Mesothelial cell of epicardium (in vitro differentiated cells): ENCODE measurements at regions not wholly inside any gene's neighbourhood (a gene's known extent, or its start where the extent isn't known, plus 50 kb on each side); places are given as distances from the start of the nearest gene placed in this dataset.

Experiments
- DNase-seq, 2 experiments: peaks; one replicate each; pipeline ENCODE4 v3.0.0; 2021; ENCODE audit warnings: low spot score in 2 of 2; ENCODE audit not compliant: unreplicated experiment in 2 of 2
- H3K27ac Mint-ChIP-seq: 2 replicates; pipeline ENCODE4 v1.8.0; 2021; ENCODE audit warnings: mixed read lengths
- H3K27me3 Mint-ChIP-seq: 2 replicates; pipeline ENCODE4 v1.8.0; 2021; ENCODE audit warnings: low read depth, mixed read lengths
- H3K36me3 Mint-ChIP-seq: 2 replicates; pipeline ENCODE4 v1.8.0; 2021; ENCODE audit warnings: mixed read lengths
- H3K4me1 Mint-ChIP-seq: 2 replicates; pipeline ENCODE4 v1.8.0; 2021; ENCODE audit warnings: mixed read lengths
- H3K4me3 Mint-ChIP-seq: 2 replicates; pipeline ENCODE4 v1.8.0; 2021; ENCODE audit warnings: mild to moderate bottlenecking, moderate library complexity, mixed read lengths
- H3K9me3 Mint-ChIP-seq: 2 replicates; pipeline ENCODE4 v1.8.0; 2021; ENCODE audit warnings: mixed read lengths
- TF ChIP-seq, protein P1 (sequence below): fragments of 200-600 bp; sonication (generic); IDR thresholded peaks from one replicate; pipeline ENCODE4 v1.5.0; 2021; ENCODE audit warnings: antibody characterized with exemption; ENCODE audit not compliant: unreplicated experiment

DNA sequence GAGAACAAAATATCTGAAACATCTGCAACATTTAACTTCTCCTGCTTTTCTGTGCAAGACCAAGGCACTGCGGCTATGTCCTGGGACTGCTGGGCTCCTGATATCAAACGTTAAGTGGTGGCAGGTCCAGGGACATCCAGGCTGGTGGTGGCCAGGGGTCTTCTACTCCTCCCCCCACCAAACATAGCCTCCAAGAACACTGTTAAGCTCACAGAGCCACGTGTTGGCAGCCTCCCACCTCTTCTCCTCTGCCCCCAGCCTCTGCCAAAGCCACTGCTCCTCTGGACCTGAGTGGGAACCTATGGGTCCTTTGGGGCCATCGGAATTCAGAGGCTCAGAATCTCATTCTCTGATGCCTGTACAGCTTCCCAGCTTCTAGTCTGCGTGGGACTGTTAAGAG, 325.7 kb downstream of the ARRDC4 start:
- Mint-ChIP-seq H3K9me3 (no peaks in the 10 kb centered on the region), H3K27me3 (peaks cover 61% of the 10 kb centered on the region), H3K4me1 (no peaks in the 10 kb centered on the region), H3K36me3 (no peaks in the 10 kb centered on the region), H3K4me3 (no peak overlapping the region), H3K27ac (no peak overlapping the region)
- no peak for DNase-seq
- TF ChIP-seq, protein P1, sequence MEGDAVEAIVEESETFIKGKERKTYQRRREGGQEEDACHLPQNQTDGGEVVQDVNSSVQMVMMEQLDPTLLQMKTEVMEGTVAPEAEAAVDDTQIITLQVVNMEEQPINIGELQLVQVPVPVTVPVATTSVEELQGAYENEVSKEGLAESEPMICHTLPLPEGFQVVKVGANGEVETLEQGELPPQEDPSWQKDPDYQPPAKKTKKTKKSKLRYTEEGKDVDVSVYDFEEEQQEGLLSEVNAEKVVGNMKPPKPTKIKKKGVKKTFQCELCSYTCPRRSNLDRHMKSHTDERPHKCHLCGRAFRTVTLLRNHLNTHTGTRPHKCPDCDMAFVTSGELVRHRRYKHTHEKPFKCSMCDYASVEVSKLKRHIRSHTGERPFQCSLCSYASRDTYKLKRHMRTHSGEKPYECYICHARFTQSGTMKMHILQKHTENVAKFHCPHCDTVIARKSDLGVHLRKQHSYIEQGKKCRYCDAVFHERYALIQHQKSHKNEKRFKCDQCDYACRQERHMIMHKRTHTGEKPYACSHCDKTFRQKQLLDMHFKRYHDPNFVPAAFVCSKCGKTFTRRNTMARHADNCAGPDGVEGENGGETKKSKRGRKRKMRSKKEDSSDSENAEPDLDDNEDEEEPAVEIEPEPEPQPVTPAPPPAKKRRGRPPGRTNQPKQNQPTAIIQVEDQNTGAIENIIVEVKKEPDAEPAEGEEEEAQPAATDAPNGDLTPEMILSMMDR = no peak

DNA sequence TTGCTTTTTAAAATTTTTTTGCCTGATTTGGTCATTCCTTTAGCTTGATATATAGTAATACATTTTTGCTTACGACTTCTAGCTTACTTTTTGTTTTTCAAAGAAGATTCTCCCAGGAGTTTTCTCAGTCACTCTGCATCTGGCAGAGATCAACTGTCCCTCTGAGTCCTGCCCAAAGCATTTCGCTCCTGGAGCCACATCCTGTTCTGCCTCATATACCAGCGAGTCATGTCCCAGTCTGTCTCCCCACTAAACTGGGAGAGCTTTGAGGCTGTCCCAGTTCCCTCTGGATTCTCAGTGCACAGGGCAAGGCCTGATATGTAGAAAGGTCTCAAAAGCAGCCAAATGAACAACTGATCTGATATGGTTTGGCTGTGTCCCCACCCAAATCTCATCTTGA, 326.3 kb downstream of the ARRDC4 start:
- no peak overlapping the region for H3K4me3 Mint-ChIP-seq
- TF ChIP-seq, protein P1 = no peak
- H3K4me1 Mint-ChIP-seq = no peaks in the 10 kb centered on the region
- H3K36me3 Mint-ChIP-seq = no peaks in the 10 kb centered on the region
- DNase-seq = no peak
- H3K9me3 Mint-ChIP-seq = no peaks in the 10 kb centered on the region
- peaks cover 64% of the 10 kb centered on the region for H3K27me3 Mint-ChIP-seq
- H3K27ac Mint-ChIP-seq = no peak overlapping the region

GRCh38 chr15:98288091-98288590, 327.6 kb downstream of the ARRDC4 start:
- no peaks in the 10 kb centered on the region for H3K4me1 Mint-ChIP-seq
- H3K27ac Mint-ChIP-seq = no peak overlapping the region
- DNase-seq = no peak
- no peaks in the 10 kb centered on the region for H3K36me3 Mint-ChIP-seq
- TF ChIP-seq, protein P1 = no peak
- H3K9me3 Mint-ChIP-seq = no peaks in the 10 kb centered on the region
- H3K4me3 Mint-ChIP-seq = no peak overlapping the region
- peaks cover 70% of the 10 kb centered on the region for H3K27me3 Mint-ChIP-seq

GRCh38 chr15:98289747-98290146, 329.2 kb downstream of the ARRDC4 start:
- H3K27ac Mint-ChIP-seq = no peak overlapping the region
- DNase-seq = no peak
- no peaks in the 10 kb centered on the region for H3K4me1 Mint-ChIP-seq
- H3K36me3 Mint-ChIP-seq = no peaks in the 10 kb centered on the region
- H3K27me3 Mint-ChIP-seq = peaks cover 84% of the 10 kb centered on the region
- TF ChIP-seq, protein P1 = no peak
- H3K4me3 Mint-ChIP-seq = no peak overlapping the region
- H3K9me3 Mint-ChIP-seq = no peaks in the 10 kb centered on the region

DNA sequence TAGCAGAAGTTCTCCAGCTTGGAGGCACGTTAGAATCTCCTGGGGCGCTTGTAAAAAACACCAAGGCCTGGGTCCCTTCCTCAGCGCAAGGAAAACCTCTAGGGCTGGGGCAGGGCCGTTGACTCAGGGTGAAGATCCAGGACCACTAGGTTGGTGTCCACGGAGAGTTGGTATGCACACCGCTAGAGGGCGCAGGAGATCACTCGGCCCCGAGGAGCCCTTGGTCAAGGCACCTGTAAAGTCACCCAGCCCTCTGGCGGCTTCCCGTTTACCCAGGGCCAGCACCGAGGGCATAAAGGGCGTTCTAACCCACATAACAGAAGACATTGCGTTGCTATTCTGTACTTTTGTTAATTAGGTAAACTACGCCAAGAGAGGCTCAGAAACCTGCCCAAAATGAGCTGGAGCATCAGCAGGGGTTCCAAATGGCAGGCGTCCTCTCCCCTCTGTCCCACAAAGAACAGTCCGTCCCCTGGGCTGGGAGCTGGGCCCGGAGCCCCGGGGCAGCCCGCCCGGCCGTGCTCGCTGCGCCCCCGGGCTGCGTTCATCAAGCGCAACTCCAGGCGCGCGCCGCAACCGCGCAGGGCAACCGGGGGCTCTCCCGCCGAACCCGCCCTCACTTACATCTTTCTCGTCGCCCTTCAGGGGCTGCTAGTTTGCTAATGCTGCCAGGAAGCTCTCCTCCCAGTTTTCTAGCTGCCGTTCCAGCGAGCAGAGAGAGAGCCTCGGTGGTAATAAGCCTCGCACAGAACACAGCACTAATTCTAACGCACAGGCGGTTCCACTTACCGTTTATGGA, 332.1 kb downstream of the ARRDC4 start:
- peak in 1 of 2 experiments; percentile 57 for DNase-seq
- Mint-ChIP-seq H3K4me3 (no peak overlapping the region), H3K4me1 (no peaks in the 10 kb centered on the region), H3K9me3 (no peaks in the 10 kb centered on the region), H3K36me3 (no peaks in the 10 kb centered on the region), H3K27me3 (peaks cover 83% of the 10 kb centered on the region), H3K27ac (no peak overlapping the region)
- TF ChIP-seq, protein P1 = peak; percentile 71
